GM12892 (cell line): ENCODE measurements at regions not wholly inside any gene's neighbourhood (a gene's known extent, or its start where the extent isn't known, plus 50 kb on each side); places are given as distances from the start of the nearest gene placed in this dataset.

Source experiments
- DNase-seq: peaks from one replicate; pipeline ENCODE4 v3.0.0; 2011; ENCODE audit not compliant: insufficient read length
- FAIRE-seq: peaks from 2 replicates; lab custom pipeline; 2011; peaks lifted over from hg19 to GRCh38; lab: Jason Lieb, UNC
- POLR2A ChIP-seq: IDR thresholded peaks from 2 replicates; pipeline ENCODE4 v1.6.1; 2011; ENCODE audit warnings: low read depth, low read length, control low read depth
- POLR2AphosphoS5 ChIP-seq: IDR thresholded peaks from 2 replicates; pipeline ENCODE4 v1.6.1; 2011; ENCODE audit warnings: low read depth, low read length, control low read depth
- TAF1 ChIP-seq: IDR thresholded peaks from 2 replicates; pipeline ENCODE4 v1.6.1; 2011; ENCODE audit warnings: low read depth, mild to moderate bottlenecking, control low read depth, low read length, borderline replicate concordance

- DNase-seq: no peak
- TF ChIP-seq POLR2A (no peak), POLR2AphosphoS5 (no peak), TAF1 (no peak)
- no peak for FAIRE-seq
Observed at GRCh38 chr2:60047944-60048525, 505.4 kb downstream of the BCL11A start.

- no peak for FAIRE-seq
- TF ChIP-seq POLR2A (no peak), TAF1 (no peak), POLR2AphosphoS5 (no peak)
- DNase-seq: no peak
Observed at GRCh38 chr2:60047347-60047746, 506.1 kb downstream of the BCL11A start.

DNA sequence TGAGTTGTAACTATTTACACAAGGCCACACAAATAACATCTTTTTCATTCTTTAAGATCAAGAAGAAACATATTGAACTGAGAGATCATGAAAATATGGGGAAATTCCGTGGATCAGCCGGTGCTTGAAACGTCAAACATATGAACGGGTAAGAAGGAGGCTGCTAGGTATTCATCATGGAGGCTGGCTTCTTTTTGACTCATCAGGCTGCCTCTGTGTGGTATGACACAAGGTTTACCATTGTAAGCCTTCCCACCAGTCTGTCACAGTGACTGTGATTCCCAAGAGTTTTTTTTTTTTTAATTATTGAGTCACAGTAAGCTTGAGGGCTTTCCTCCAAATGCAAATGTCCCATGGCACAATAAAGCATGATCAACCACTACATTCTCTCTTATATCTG is 506.9 kb downstream of the BCL11A start:
- TF ChIP-seq POLR2AphosphoS5: no peak
- no peak for FAIRE-seq
- DNase-seq: no peak

GRCh38 chr2:60045456-60045855 is 508.0 kb downstream of the BCL11A start:
- DNase-seq (no peak), FAIRE-seq (no peak)
- TF ChIP-seq POLR2A (no peak), TAF1 (no peak), POLR2AphosphoS5 (no peak)

GRCh38 chr2:60044484-60044883 is 509.0 kb downstream of the BCL11A start:
- no peak for TF ChIP-seq POLR2AphosphoS5
- no peak for TF ChIP-seq TAF1
- FAIRE-seq: no peak
- no peak for DNase-seq

GRCh38 chr2:60042023-60042422 is 511.4 kb downstream of the BCL11A start:
- DNase-seq: no peak
- no peak for TF ChIP-seq POLR2AphosphoS5
- TF ChIP-seq POLR2A: no peak
- TF ChIP-seq TAF1: no peak
- no peak for FAIRE-seq

GRCh38 chr2:60033325-60033724 is 520.1 kb downstream of the BCL11A start:
- DNase-seq (no peak), FAIRE-seq (no peak)
- TF ChIP-seq POLR2A (no peak), POLR2AphosphoS5 (no peak), TAF1 (no peak)

GRCh38 chr2:60029566-60029883 is 523.9 kb downstream of the BCL11A start:
- no peak for FAIRE-seq
- TF ChIP-seq POLR2AphosphoS5 (no peak), POLR2A (no peak), TAF1 (no peak)
- no peak for DNase-seq

GRCh38 chr2:60028849-60029565 is 524.4 kb downstream of the BCL11A start:
- FAIRE-seq: no peak
- DNase-seq: no peak
- no peak for TF ChIP-seq TAF1
- no peak for TF ChIP-seq POLR2AphosphoS5
- no peak for TF ChIP-seq POLR2A

DNA sequence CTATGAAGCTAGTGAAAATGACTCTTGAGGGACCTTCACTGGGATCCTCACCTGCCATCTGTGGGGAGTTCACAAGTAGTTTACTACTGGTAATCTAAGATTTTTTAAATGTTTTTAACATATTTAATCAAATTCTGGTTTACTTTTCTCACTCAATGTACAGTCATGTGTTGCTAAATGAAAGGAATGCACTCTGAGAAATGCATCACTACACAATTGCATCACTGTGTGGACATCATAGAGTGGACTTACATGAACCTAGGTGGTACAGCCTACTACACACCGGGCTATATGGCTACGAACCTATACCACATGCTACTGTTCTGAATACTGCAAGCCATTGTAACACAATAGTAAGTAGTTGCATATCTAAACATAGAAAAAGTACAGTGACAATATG is 528.0 kb downstream of the BCL11A start:
- TF ChIP-seq POLR2AphosphoS5: no peak
- TF ChIP-seq POLR2A: no peak
- no peak for TF ChIP-seq TAF1
- FAIRE-seq (no peak), DNase-seq (no peak)

DNA sequence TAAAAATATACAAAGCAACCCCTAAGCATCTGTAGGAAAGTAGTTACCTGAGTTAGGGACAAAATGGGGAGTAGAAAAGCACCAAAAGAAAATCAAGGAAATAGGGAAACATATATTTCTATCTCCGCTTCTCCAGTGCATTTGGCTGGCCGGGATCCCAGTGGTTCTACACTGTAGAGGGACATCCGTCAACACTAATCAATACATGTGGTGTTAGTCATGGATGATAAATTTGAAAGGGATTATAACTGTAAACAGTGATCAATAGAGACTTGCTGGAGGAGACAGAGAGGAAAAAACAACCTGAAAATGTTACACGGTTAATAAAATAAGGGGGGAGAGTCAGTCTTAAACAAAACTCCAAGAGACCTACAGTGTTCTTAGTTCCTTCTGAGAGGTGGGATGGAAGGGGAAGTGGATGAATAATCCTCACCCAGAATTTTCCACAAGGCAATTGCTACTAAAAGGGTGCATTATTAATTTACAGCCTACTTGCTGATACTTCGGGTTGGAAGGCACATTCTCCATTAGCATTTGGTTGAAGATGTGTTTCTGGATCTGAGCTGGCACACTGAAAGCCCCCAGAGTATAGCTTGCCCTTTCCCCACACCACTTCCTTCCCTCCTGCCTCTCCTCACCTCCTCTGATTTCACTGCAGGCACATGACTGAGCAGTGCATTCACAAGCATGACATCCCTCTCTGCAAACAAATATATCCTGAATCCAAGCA is 530.0 kb downstream of the BCL11A start:
- TF ChIP-seq POLR2AphosphoS5 (no peak), POLR2A (no peak), TAF1 (no peak)
- FAIRE-seq (no peak), DNase-seq (no peak)

DNA sequence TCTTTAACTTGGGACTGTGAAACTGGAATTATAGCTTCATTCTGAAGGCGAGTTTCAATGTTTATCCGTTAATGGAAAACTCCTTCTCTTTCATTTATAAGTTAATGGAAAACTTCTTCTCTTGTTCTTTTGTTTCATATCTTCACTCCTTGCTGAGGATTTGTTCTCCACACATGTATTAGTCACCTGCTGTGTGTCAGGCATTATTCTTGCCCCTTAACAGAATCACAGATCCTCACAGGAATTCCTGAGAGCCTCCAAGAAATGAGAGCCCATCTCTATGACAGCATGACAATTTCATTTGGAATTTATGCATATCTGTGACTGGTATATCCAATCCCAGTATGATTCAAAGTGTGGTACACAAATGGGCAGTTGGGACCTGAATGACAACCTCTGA is 545.8 kb downstream of the BCL11A start:
- FAIRE-seq: no peak
- no peak for TF ChIP-seq POLR2AphosphoS5
- no peak for TF ChIP-seq POLR2A
- no peak for TF ChIP-seq TAF1

GRCh38 chr2:60003076-60003475 is 550.4 kb downstream of the BCL11A start:
- TF ChIP-seq TAF1 (no peak), POLR2A (no peak)
- no peak for DNase-seq
- FAIRE-seq: no peak

More for the DNA sequence above, 545.8 kb downstream of the BCL11A start:
- no peak for DNase-seq
